Cardiac fibroblast (primary cell): ENCODE measurements at regions not wholly inside any gene's neighbourhood (a gene's known extent, or its start where the extent isn't known, plus 50 kb on each side); places are given as distances from the start of the nearest gene placed in this dataset.
A peak's percentile ranks its signal among the peaks of the same experiment; 100 is the strongest.

Experiments used
- DNase-seq, 2 donors: peaks; one replicate each; pipeline versions ENCODE4 v3.0.0 to v3.0.0-alpha.2; 2010; ENCODE audit warnings: low read depth in 2 of 2
- H3K4me3 ChIP-seq, 2 donors: replicated peaks in 1 of 2; 1 replicate in 1 of 2; 2 replicates in 1 of 2; pipeline ENCODE4 v1.5.1; 2011; ENCODE audit warnings: low read depth in 2 of 2, low read length in 2 of 2, mild to moderate bottlenecking in 2 of 2, moderate library complexity in 1 of 2
- CTCF ChIP-seq: IDR thresholded peaks from one replicate; pipeline ENCODE4 v1.5.1; 2011; ENCODE audit warnings: low read depth, mild to moderate bottlenecking, low read length, inconsistent platforms

GRCh38 chr4:110310795-110311194, 112.4 kb upstream of the ELOVL6 start:
- H3K4me3 ChIP-seq = no peak overlapping the region
- no peak for TF ChIP-seq CTCF
- no peak for DNase-seq

GRCh38 chr4:110309675-110310074, 111.3 kb upstream of the ELOVL6 start:
- no peak overlapping the region for H3K4me3 ChIP-seq
- DNase-seq = peak; percentile 5 to 25
- TF ChIP-seq CTCF = no peak

- no peak for TF ChIP-seq CTCF
- peak in 1 of 2 donors; percentile 9 for DNase-seq
- H3K4me3 ChIP-seq = no peak overlapping the region
Observed at GRCh38 chr4:110306303-110306702, 107.9 kb upstream of the ELOVL6 start.

- no peak overlapping the region for H3K4me3 ChIP-seq
- no peak for TF ChIP-seq CTCF
- DNase-seq = no peak
Observed at GRCh38 chr4:110305455-110305854, 107.0 kb upstream of the ELOVL6 start.

- DNase-seq = no peak
- H3K4me3 ChIP-seq = no peak overlapping the region
- TF ChIP-seq CTCF = no peak
Observed at GRCh38 chr4:110296892-110297291, 98.5 kb upstream of the ELOVL6 start.

GRCh38 chr4:110294165-110294564, 95.8 kb upstream of the ELOVL6 start:
- H3K4me3 ChIP-seq = no peak overlapping the region
- TF ChIP-seq CTCF = no peak
- DNase-seq = peak in 1 of 2 donors; percentile 11

- no peak overlapping the region for H3K4me3 ChIP-seq
- no peak for TF ChIP-seq CTCF
- DNase-seq = no peak
Observed at GRCh38 chr4:110292994-110293744, 94.8 kb upstream of the ELOVL6 start.
